Embryonic facial prominence (tissue), 1 donor: ENCODE measurements at regions not wholly inside any gene's neighbourhood (a gene's known extent, or its start where the extent isn't known, plus 50 kb on each side); places are given as distances from the start of the nearest gene placed in this dataset.
"Not testable (repeated sequence)": the region's sequence is repeated elsewhere in the genome, so short reads cannot be mapped to it uniquely, and the experiment has no call there.

ENCODE experiments used
- DNase-seq: peaks from one replicate; pipeline ENCODE4 v3.0.0-alpha.2; 2016; ENCODE audit errors: extremely low spot score

- DNase-seq = no peak
Measured at GRCh38 chr5:57677235-57677634, 194.6 kb upstream of the ACTBL2 start.

- DNase-seq = no peak
Measured at GRCh38 chr5:57676222-57677098, 193.8 kb upstream of the ACTBL2 start.

GRCh38 chr5:57675236-57675635 is 192.6 kb upstream of the ACTBL2 start:
- no peak for DNase-seq

GRCh38 chr5:57671371-57671770 is 188.8 kb upstream of the ACTBL2 start:
- DNase-seq = no peak

DNA sequence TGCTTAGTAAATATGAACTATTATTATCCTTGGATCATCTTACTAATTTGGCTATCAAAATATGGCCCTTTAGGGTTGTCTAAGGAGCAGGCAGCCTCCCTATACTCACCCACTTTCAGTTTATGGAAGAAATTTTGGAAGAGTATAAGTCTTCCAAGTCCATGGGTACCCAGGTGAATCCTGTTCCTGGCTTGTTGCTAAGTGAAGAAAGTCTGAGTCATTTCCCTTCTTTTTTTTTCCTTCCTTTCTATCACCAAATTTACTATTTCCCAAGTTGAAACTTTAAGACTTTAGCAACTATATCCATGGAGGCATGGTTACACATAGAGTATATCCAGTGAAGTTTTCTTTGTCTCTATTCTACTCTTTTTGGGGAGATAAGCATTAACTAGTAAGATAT is 184.0 kb upstream of the ACTBL2 start:
- DNase-seq = no peak

DNA sequence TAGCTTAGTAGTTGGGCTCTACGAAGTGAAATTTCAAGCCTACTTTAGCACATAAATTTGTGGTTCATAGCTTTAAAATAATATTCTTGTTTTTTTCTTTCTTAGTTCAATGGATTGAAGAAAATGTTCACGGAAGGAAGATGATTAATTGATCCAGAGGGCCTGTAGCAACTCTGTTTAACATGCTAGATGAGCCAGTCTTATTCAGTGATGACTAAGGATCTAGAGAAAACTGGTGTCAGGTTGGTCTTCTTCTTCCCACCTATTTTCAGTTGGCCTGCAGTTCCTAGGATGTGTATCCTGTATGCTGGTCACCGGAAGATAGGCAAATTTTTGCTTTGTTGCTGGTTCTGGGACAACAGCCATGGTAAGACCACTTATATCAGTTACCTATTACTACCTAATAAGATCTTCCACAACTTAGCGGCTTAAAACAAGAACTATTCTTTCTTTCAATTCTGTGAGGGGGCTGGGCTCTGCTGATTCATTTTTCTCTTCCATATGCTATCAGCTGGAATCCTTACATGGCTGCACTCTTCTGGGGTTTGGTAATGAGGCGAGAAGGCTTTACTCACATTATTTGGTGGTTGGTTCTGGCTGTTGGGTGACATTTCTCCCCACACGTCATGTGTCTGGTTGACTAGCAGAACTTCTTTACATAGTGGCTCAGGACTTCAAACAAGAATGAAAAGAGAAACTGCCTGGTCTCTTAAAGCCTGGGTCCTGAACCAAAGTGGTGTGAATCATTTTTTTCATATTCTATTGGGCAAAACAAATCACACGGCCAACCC is 182.7 kb upstream of the ACTBL2 start:
- DNase-seq = no peak

DNA sequence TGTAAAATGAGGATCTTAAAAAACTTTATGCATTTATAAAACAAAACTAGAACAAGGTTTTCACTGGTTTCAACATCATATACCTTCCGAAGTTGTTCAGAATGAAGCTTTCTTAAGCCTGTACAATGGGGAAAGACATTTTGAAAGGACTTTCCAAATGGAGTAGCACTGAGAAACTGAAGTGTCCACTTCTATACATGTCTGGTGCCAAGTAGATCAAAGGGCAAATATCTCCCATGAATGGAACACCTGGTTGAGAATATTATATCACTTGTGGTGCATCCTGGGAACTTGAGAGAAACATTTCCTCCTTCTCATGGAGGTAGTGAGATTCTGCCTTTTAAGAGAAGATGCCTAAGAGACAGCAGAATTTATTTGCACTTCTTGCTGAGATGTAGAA is 182.1 kb upstream of the ACTBL2 start:
- DNase-seq = no peak

DNA sequence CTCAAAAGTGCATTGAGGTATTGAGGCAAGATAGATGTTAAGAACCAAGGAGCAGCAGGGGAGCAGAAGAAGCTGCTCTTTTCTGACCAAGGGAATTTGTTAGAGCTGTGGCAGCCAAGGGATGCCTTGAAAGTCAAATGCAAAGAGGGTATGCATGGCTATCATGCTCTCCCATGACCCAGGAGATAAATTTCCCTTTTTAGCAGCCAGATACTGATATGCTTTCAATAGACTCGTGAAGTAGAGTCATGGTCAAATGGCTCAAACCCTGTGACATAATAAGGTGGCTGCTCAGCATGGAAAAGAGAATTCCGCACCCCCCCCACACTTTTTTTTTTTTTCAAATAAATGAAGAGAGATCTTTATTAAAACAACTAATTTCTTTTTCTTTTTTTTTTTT is 180.9 kb upstream of the ACTBL2 start:
- DNase-seq = no peak

GRCh38 chr5:57662991-57663390 is 180.4 kb upstream of the ACTBL2 start:
- no peak for DNase-seq

DNA sequence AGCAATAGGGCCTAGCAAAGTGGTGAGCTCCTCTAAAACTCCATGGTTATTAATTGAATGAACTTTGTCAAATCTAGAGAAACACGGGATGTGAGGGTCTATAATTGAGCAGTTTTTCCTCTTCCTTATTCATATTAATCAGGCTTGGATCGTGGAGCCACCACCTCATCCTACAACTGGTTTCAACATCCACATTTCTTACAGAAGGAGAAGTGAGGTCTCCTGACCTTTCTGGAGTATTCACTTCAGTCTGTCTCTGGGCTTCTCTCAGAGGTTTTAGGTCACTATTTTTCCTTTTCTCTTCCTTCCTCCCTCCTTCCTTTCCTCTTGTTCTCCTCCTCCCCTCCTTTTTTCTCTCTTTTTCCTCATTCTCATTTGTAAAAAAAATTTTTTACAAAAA is 177.3 kb upstream of the ACTBL2 start:
- no peak for DNase-seq

GRCh38 chr5:57658018-57658417 is 175.4 kb upstream of the ACTBL2 start:
- DNase-seq = peak; percentile 52

DNA sequence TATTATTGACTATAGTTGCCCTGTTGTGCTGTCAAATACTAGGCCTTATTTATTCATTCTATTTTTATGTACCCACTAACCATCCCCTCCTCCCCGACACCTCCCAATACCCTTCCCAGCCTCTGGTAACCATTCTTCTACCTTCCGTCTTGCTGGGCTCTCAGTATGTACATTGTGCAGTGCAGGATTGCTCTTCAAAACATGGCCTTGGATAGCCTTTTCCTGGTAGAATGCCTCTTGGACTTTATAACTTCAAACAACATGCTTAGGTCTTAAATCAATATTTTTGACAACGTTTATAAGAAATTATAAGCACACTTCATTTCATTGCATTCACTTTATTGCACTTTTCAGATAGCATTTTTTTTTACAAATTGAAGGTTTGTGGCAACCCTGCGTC is 172.6 kb upstream of the ACTBL2 start:
- no peak for DNase-seq

GRCh38 chr5:57653636-57654290 is 171.2 kb upstream of the ACTBL2 start:
- DNase-seq = no peak

DNA sequence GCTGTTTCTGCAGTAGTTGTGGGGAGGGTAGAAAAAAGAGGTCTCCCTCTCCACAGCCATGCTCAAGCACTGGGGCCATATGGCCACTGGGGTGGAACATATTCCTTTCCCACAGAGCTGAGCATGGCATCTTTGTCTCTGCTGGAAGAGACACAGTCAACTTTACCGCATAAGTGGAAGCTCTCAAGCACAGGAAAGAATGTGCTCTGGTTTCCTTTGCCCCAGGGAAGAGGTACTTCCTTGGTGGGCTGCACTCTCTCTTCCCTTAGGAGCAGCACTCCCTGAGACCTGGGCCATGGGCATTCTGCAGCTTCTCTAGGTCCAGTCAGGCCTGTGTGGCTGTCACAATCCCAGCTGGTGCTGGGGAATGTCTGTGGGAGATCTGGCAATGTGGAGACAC is 168.5 kb upstream of the ACTBL2 start:
- DNase-seq = no peak

DNA sequence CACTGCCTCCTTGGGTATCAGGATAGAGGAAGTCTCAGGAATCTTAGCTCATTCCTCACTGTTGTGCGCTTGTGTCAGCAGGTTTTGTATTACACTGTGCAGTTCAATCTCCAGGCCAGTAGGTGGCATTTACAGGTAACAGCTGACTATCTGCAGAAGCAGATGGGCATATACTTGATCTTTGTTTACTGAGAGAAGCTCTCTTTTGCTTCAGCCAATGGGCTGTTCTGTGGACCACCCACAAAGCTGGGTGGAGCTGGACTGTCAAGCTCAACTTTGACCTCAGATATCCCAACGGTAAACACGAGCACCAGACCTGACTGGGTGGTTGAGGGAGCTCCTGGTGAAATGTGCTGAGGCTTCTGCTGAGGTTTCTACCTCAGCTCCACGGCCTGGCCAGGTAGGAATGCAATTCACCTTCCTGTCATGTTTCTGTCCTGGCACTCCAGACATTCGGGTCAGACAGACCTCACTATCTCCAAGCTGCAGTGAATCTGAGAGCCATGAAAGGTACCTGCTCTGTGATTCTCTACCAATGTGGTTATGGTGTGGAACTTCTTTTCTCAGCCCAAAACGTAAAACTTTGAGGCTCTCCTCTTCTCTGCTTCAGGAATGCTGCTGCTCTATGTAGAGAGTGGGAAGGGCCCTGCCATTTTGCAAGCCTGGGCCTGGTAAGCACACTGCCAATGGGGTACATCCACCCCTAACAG is 167.9 kb upstream of the ACTBL2 start:
- no peak for DNase-seq

DNA sequence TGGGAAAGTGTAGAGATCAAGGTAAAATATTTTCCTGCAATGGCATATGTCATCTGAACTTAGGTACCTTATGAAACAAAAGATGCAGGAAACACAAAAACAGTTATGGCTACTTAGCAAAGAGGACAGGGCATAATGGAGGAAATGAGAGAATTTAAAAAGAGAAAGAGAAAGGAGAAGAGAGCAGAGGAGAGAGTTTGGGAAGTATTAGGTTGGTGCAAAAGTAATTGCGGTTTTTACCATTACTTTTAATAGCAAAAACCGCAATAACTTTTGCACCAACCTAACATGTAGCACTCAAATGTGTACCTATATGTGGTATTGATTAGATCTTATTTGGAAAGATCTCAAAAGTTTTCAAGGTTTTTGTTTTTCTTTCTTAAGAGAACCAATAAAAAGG is 160.1 kb upstream of the ACTBL2 start:
- no peak for DNase-seq

GRCh38 chr5:57642066-57642465 is 159.5 kb upstream of the ACTBL2 start:
- no peak for DNase-seq

DNA sequence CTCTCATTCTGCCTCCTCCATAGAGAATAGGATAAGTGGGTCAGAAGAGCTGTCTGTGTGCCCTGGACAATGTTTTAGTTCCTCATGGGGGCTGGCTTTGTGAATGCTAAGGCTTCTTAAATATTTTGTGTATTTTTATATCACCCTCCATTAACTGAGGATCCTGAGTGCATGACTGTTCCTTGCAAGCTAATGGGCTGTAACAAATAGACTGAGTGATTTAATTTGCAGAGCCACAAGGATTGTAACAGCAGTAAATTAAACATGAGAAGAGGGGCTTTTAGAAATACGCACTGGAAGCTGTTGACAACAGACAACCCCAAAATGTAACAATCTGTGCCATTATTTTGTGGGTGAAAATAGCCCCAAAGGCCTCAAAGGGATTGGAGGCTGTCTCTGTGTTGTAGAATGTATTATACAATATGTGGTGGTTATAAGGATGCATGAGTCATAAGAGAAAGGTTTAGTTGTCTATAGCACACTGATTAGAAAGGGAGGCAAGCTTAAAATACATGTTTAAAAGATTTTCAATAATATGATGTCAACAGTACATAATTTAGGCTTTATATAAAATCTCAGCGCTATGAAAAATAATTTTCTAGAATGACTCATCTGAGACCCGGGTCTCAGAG is 152.7 kb upstream of the ACTBL2 start:
- DNase-seq = no peak

GRCh38 chr5:57632937-57633336 is 150.3 kb upstream of the ACTBL2 start:
- DNase-seq = no peak

- not testable (repeated sequence) for DNase-seq
Measured at GRCh38 chr5:57631139-57631538, 148.5 kb upstream of the ACTBL2 start.

DNA sequence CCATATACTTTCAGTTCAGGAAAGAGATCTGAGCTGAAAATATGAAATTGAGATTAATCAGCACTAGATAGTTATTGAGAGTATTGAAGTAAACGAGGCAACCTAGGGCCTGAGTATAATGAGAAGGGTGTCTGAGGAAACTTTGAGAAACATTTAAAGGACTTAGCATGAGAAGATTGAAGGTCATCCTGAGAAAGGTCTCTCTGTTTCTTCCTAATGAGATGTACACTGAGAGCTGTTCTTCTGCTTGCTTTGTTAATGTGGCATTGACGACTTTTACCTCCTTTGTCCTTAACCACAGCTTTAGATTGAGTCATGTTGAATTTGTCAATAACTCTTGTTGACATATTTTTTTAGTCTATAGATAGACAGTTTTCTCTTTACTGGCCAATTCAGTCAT is 145.1 kb upstream of the ACTBL2 start:
- no peak for DNase-seq
